ENCODE measurements at regions not wholly inside any gene's neighbourhood (a gene's known extent, or its start where the extent isn't known, plus 50 kb on each side); places are given as distances from the start of the nearest gene placed in this dataset.

GRCh38 chr5:104312481-104312880 lies 749.9 kb upstream of the NUDT12 start:
- Histone ChIP-seq H3K4me3 (no peak overlapping the region), H3K9me3 (peaks cover 0 to 3% (median under 1%) of the 10 kb centered on the region in 4 donors), H3K36me3 (no peaks in the 10 kb centered on the region), H3K4me1 (no peaks in the 10 kb centered on the region), H3K27ac (no peak overlapping the region), H3K27me3 (no peaks in the 10 kb centered on the region)
- DNase-seq: no peak
- WGBS, 2 donors: 25 to 59% methylated on average over 1 of the region's 1 CpG
- intact Hi-C loops (cut with DNase I): no loop called here
- TF ChIP-seq POLR2A (IDR thresholded peaks at IDR 0.05): no peak
- TF ChIP-seq, protein P1, sequence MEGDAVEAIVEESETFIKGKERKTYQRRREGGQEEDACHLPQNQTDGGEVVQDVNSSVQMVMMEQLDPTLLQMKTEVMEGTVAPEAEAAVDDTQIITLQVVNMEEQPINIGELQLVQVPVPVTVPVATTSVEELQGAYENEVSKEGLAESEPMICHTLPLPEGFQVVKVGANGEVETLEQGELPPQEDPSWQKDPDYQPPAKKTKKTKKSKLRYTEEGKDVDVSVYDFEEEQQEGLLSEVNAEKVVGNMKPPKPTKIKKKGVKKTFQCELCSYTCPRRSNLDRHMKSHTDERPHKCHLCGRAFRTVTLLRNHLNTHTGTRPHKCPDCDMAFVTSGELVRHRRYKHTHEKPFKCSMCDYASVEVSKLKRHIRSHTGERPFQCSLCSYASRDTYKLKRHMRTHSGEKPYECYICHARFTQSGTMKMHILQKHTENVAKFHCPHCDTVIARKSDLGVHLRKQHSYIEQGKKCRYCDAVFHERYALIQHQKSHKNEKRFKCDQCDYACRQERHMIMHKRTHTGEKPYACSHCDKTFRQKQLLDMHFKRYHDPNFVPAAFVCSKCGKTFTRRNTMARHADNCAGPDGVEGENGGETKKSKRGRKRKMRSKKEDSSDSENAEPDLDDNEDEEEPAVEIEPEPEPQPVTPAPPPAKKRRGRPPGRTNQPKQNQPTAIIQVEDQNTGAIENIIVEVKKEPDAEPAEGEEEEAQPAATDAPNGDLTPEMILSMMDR (IDR thresholded peaks at IDR 0.05): no peak
- TF ChIP-seq EP300 (IDR thresholded peaks at IDR 0.05): no peak

DNA sequence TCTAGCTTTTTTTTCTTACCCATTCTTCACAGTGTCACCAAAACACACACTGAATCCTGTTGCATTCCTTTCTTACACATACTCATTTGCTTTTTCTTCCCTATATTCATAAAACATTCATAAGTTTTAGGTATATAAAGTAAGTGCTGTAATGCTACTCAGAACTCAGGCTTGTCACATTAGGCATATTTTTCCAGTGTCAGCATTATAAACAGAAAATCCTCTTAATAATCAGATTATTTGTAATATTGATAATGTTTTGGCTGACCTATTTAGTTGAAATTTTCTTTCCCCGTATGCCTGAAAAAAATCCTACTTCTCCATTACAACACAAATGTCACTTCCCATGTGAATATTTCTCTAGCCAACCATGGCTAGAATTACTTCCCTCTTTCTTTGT lies 743.0 kb upstream of the NUDT12 start:
- H3K4me1 ChIP-seq: no peaks in the 10 kb centered on the region
- H3K36me3 ChIP-seq: no peaks in the 10 kb centered on the region
- DNase-seq: no peak
- H3K9me3 ChIP-seq: no peaks in the 10 kb centered on the region
- H3K27ac ChIP-seq: no peak overlapping the region
- H3K27me3 ChIP-seq: no peaks in the 10 kb centered on the region
- intact Hi-C loops (cut with DNase I): no loop called here
- no peak overlapping the region for H3K4me3 ChIP-seq
- 85 to 89% methylated on average over 1 of the region's 1 CpG for WGBS, 2 donors
- TF ChIP-seq POLR2AphosphoS5 (IDR thresholded peaks at IDR 0.05): no peak
- no peak for TF ChIP-seq EP300 (IDR thresholded peaks at IDR 0.05)

DNA sequence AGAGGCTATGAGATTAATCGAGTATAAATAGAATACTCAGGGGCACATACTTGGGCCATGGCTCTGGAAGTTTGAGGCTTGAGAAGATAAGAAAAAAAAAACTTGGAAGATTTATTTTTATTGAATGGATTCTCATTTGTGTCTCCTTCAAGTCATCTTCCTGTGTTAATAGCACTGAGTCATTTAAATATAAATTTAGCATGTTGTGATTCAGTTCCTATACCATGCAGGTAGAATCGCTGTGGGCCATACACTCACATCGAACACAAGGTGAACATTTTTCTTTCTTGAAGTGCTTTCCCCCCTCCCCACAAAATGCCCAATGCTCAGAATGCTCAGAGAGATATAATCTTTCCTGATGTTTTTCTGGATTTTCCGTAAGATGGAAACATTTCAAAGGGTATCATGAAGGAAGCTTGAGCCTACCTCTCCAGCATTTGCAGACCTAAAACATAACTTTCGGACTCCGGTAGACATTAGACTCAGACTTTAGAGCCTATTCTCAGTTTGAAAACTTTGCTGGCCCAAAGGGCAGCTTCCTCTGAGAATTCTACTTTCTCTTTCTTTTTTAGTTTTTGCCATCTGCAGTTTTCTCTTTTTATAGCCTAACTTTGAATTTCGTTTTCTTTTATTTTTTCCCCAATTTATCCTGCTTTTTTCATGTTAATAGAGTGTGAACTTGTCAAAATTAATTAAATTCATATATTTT lies 737.6 kb upstream of the NUDT12 start:
- H3K27ac ChIP-seq: no peak overlapping the region
- TF ChIP-seq EP300 (IDR thresholded peaks at IDR 0.05) (no peak), POLR2A (IDR thresholded peaks at IDR 0.05) (no peak), POLR2AphosphoS5 (IDR thresholded peaks at IDR 0.05) (no peak)
- TF ChIP-seq, protein P1 (IDR thresholded peaks at IDR 0.05): no peak
- no peaks in the 10 kb centered on the region for H3K4me1 ChIP-seq
- no peak overlapping the region for H3K4me3 ChIP-seq
- no peaks in the 10 kb centered on the region for H3K9me3 ChIP-seq
- DNase-seq: no peak
- WGBS, 2 donors: 88 to 90% methylated on average over 7 of the region's 7 CpGs
- no peaks in the 10 kb centered on the region for H3K36me3 ChIP-seq
- H3K27me3 ChIP-seq: no peaks in the 10 kb centered on the region
- intact Hi-C loops (cut with DNase I): no loop called here

DNA sequence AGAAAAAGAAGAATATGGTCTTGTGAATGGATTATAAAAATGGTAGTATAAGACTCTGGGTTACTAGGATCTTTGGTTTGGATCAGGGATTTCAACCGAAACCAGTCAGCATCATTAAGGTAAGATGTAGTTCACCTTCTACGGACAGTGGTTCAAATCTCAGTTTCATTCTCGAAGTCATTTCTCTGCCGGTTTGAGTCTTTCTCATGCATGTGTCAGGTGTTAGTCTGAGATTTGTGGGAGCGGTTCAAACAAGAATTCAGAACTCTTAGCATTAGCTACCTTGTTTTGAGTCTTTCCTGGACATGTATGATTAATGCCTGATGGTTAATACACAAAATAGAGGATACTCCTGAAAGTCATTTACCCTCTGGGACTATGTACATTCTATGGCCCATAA lies 735.9 kb upstream of the NUDT12 start:
- no peaks in the 10 kb centered on the region for H3K4me1 ChIP-seq
- H3K4me3 ChIP-seq: no peak overlapping the region
- intact Hi-C loops (cut with DNase I): no loop called here
- H3K36me3 ChIP-seq: no peaks in the 10 kb centered on the region
- TF ChIP-seq EP300 (IDR thresholded peaks at IDR 0.05) (no peak), POLR2A (IDR thresholded peaks at IDR 0.05) (no peak), POLR2AphosphoS5 (IDR thresholded peaks at IDR 0.05) (no peak)
- TF ChIP-seq, protein P1 (IDR thresholded peaks at IDR 0.05): no peak
- 94 to 97% methylated on average over 5 of the region's 5 CpGs for WGBS, 2 donors
- H3K9me3 ChIP-seq: no peaks in the 10 kb centered on the region
- H3K27me3 ChIP-seq: no peaks in the 10 kb centered on the region
- no peak overlapping the region for H3K27ac ChIP-seq
- DNase-seq: no peak

- Histone ChIP-seq H3K9me3 (no peaks in the 10 kb centered on the region), H3K27me3 (no peaks in the 10 kb centered on the region), H3K4me3 (no peak overlapping the region), H3K36me3 (no peaks in the 10 kb centered on the region), H3K27ac (no peak overlapping the region), H3K4me1 (no peaks in the 10 kb centered on the region)
- DNase-seq: no peak
- intact Hi-C loops (cut with DNase I): no loop called here
- 35 to 63% methylated on average over 1 of the region's 1 CpG for WGBS, 2 donors
- no peak for TF ChIP-seq POLR2A (IDR thresholded peaks at IDR 0.05)
- TF ChIP-seq EP300 (IDR thresholded peaks at IDR 0.05): no peak
- TF ChIP-seq POLR2AphosphoS5 (IDR thresholded peaks at IDR 0.05): no peak
- TF ChIP-seq, protein P1 (IDR thresholded peaks at IDR 0.05): no peak
These were observed 734.5 kb upstream of the NUDT12 start for GRCh38 chr5:104297076-104297475.

Measured in sigmoid colon (tissue), 6 donors.